ENCODE measurements at regions not wholly inside any gene's neighbourhood (a gene's known extent, or its start where the extent isn't known, plus 50 kb on each side); places are given as distances from the start of the nearest gene placed in this dataset.

DNA sequence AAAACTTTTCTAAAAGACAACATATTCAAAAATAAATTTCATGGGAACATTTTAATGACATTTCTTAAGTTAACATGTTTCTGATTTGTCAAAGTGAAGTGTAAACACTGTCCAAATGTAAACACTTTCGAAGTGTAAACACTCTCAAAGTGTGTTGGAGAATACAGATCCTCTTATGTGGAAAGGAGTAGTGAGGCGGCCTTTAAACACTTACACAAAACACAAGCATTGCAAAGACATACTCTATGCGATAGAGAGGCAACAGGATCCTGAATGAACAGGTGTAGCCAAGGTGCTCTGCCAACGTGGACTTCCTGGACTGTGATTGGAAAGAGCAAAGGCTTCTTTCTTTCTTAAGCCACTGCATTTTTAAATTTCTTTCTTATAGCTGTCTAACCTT, 62.7 kb upstream of the PGM2 start:
- Histone ChIP-seq H3K9me3 (no peaks in the 10 kb centered on the region; the same call in 1 of the 2 replicates), H3K4me1 (no peaks in the 10 kb centered on the region), H3K36me3 (no peaks in the 10 kb centered on the region), H3K4me3 (ENCODE audit: low read depth, low read length) (no peak overlapping the region), H3K27me3 (no peaks in the 10 kb centered on the region)
- DNase-seq: no peak
- TF ChIP-seq, protein P1, sequence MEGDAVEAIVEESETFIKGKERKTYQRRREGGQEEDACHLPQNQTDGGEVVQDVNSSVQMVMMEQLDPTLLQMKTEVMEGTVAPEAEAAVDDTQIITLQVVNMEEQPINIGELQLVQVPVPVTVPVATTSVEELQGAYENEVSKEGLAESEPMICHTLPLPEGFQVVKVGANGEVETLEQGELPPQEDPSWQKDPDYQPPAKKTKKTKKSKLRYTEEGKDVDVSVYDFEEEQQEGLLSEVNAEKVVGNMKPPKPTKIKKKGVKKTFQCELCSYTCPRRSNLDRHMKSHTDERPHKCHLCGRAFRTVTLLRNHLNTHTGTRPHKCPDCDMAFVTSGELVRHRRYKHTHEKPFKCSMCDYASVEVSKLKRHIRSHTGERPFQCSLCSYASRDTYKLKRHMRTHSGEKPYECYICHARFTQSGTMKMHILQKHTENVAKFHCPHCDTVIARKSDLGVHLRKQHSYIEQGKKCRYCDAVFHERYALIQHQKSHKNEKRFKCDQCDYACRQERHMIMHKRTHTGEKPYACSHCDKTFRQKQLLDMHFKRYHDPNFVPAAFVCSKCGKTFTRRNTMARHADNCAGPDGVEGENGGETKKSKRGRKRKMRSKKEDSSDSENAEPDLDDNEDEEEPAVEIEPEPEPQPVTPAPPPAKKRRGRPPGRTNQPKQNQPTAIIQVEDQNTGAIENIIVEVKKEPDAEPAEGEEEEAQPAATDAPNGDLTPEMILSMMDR (IDR thresholded peaks at IDR 0.05; ENCODE audit: low read depth, low read length): no peak

DNA sequence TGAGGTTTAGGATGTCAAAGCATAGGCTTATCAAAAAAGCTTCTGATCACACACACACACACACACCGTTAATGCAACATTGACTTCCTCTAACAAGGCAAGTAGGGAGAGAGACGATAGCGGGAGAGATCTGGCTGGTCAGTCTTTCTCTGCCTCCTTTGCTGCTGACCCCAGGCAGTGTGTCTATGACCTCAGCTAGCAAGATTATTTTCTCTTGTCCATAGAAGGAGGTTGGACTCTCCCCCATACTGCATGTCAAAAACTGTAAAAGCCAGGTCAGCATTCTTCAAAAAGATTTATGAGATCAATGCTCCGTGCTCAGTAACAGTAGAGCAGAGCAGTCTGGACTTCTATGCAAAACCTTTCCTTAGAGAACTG, 63.5 kb upstream of the PGM2 start:
- Histone ChIP-seq H3K27me3 (no peaks in the 10 kb centered on the region), H3K4me1 (no peaks in the 10 kb centered on the region), H3K9me3 (no peaks in the 10 kb centered on the region; the same call in 1 of the 2 replicates), H3K36me3 (no peaks in the 10 kb centered on the region), H3K4me3 (ENCODE audit: low read depth, low read length) (no peak overlapping the region)
- DNase-seq: no peak
- TF ChIP-seq, protein P1 (IDR thresholded peaks at IDR 0.05; ENCODE audit: low read depth, low read length): no peak

DNA sequence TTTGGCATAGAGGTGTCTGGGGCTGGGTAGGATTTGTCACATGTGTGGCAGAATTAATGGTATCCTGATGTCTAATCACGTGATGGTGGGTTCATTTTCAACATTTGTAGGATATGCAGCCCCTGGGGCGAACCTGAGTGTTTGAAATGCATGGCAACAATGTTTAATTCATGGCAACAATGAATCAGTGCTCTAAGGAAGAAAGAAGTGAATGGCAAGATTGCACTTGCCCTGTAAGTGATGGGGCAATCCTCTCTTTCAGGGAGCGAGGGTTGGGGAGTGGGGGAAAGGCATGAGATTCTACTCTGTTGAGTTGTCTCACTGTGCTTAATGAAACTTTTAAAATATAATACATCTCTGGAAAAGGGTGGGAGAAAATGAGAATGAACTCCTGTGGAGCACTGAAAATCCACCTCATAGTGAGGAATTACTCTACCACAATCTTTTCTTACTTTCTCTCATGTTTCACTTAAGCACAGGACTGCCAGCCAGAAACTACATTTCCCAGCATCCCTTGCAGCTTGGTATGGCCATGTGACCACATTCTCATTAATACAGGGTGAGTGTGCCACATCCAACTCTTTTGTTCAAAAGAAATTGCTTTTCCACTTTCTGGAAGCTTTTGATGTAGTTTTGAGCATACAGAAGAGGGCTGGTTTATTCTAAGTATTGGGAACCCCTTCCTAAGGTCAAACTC, 64.0 kb upstream of the PGM2 start:
- H3K9me3 ChIP-seq: no peaks in the 10 kb centered on the region; the same call in 1 of the 2 replicates
- H3K36me3 ChIP-seq: no peaks in the 10 kb centered on the region
- TF ChIP-seq, protein P1 (IDR thresholded peaks at IDR 0.05; ENCODE audit: low read depth, low read length): no peak
- peak; percentile 16 for DNase-seq
- H3K27me3 ChIP-seq: no peaks in the 10 kb centered on the region
- no peaks in the 10 kb centered on the region for H3K4me1 ChIP-seq
- no peak overlapping the region for H3K4me3 ChIP-seq (ENCODE audit: low read depth, low read length)

DNA sequence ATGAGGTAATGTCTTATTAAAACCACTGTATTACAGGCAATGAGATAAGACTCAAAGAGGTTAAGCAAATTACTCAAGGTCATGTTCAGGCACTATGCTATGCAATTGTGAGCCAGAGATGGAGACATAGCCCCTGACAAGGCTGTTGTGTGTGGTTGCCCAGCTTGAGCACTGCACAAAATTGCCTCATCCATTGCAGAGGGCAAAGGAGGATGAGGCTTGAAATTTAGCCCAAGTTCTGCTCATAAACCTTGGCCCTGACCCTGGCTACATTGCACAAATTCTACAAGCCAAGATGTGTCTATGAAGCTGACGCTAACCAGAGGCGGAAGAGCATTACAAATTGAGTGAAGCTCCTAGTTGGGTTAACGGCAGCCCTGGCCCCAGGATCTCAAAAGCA, 65.6 kb upstream of the PGM2 start:
- no peak overlapping the region for H3K4me3 ChIP-seq (ENCODE audit: low read depth, low read length)
- H3K27me3 ChIP-seq: no peaks in the 10 kb centered on the region
- no peaks in the 10 kb centered on the region for H3K4me1 ChIP-seq
- no peak for DNase-seq
- no peaks in the 10 kb centered on the region for H3K36me3 ChIP-seq
- H3K9me3 ChIP-seq: no peaks in the 10 kb centered on the region; the same call in 1 of the 2 replicates
- TF ChIP-seq, protein P1 (IDR thresholded peaks at IDR 0.05; ENCODE audit: low read depth, low read length): no peak

DNA sequence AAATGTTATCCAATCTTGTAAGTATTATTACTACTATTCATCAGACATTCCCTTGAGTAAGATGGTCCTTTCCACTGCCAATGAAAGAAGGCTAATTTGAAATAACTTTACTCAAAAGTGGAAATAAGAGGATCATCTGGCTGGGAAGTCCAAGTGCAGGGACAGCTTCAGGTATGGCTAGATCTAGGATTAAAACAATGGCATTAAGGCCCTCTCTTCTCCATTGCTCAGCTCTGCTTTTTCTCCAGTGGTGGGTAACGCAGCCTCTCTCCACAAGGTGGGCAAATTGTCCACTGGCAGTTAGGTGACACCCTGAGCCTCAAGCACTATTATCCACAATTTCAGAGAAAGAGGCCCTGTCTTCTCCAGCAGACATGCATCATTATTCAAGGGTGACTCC, 66.7 kb upstream of the PGM2 start:
- no peak for DNase-seq
- no peak overlapping the region for H3K4me3 ChIP-seq (ENCODE audit: low read depth, low read length)
- no peaks in the 10 kb centered on the region for H3K4me1 ChIP-seq
- no peaks in the 10 kb centered on the region for H3K36me3 ChIP-seq
- TF ChIP-seq, protein P1 (IDR thresholded peaks at IDR 0.05; ENCODE audit: low read depth, low read length): no peak
- H3K9me3 ChIP-seq: no peaks in the 10 kb centered on the region; the same call in 1 of the 2 replicates
- H3K27me3 ChIP-seq: no peaks in the 10 kb centered on the region

DNA sequence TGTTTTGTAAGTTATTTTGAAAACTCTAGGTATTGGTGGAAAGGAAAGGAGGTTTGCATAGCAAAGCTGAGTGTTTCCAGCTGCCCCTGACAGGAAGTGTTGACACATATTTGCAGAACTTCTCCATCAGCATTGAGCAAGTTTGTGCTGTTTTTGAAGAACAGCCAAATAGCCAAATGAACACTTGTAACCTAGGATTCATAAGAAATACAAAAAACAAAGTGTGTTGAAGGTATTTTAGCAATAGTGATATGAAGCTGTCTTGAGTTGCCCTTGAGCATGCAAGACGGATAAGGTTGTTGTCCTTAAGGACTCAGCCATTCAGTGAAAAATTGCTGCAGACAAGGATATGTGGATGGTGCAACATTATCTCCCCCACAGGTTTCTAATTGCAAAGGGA, 68.3 kb upstream of the PGM2 start:
- Histone ChIP-seq H3K4me3 (ENCODE audit: low read depth, low read length) (no peak overlapping the region), H3K36me3 (no peaks in the 10 kb centered on the region), H3K27me3 (peaks cover 5% of the 10 kb centered on the region; the same call in 1 of the 2 replicates), H3K4me1 (no peaks in the 10 kb centered on the region), H3K9me3 (no peaks in the 10 kb centered on the region; the same call in 1 of the 2 replicates)
- no peak for DNase-seq
- TF ChIP-seq, protein P1 (IDR thresholded peaks at IDR 0.05; ENCODE audit: low read depth, low read length): no peak
